ENCODE measurements at regions not wholly inside any gene's neighbourhood (a gene's known extent, or its start where the extent isn't known, plus 50 kb on each side); places are given as distances from the start of the nearest gene placed in this dataset.

DNA sequence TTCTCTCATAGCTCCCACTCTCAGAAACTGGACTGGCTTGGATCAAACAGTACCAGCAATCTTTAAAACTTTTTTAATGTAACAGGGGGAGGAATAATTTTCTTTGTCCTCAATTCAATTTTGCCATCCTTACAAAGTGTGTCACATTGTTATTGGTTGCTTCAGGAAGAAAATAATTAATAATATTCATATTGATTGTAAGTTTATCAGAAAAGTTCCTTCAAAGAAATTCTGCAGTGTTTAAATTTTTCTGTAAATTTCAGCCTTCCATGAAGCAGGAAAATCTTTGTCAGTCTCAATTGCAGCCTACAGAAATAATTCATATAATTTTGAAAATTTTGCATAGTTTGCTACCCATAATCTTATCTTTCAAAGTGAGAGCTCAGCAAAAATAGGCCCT, 1119.1 kb upstream of the ATXN7L3B start:
- TF ChIP-seq, protein P1, sequence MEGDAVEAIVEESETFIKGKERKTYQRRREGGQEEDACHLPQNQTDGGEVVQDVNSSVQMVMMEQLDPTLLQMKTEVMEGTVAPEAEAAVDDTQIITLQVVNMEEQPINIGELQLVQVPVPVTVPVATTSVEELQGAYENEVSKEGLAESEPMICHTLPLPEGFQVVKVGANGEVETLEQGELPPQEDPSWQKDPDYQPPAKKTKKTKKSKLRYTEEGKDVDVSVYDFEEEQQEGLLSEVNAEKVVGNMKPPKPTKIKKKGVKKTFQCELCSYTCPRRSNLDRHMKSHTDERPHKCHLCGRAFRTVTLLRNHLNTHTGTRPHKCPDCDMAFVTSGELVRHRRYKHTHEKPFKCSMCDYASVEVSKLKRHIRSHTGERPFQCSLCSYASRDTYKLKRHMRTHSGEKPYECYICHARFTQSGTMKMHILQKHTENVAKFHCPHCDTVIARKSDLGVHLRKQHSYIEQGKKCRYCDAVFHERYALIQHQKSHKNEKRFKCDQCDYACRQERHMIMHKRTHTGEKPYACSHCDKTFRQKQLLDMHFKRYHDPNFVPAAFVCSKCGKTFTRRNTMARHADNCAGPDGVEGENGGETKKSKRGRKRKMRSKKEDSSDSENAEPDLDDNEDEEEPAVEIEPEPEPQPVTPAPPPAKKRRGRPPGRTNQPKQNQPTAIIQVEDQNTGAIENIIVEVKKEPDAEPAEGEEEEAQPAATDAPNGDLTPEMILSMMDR (conservative IDR thresholded peaks at IDR 0.05; ENCODE audit: low read depth in 2 of 2) = no peak
- TF ChIP-seq EZH2 (IDR thresholded peaks at IDR 0.05; ENCODE audit: low read depth, unreplicated experiment) = no peak
- TF ChIP-seq POLR2AphosphoS5 (IDR thresholded peaks at IDR 0.05; ENCODE audit: low read depth) = no peak
- TF ChIP-seq REST (IDR thresholded peaks at IDR 0.05; ENCODE audit: unreplicated experiment) = no peak
- no peak for TF ChIP-seq JUNB (IDR thresholded peaks at IDR 0.05; ENCODE audit: unreplicated experiment)
- no peak for TF ChIP-seq EZH2phosphoT487 (IDR thresholded peaks at IDR 0.05; ENCODE audit: unreplicated experiment)
- no peak for TF ChIP-seq ZNF331 (CRISPR knock-in tag; IDR thresholded peaks at IDR 0.05; ENCODE audit: low read depth)
- TF ChIP-seq CREB1 (CRISPR knock-in tag; IDR thresholded peaks at IDR 0.05; ENCODE audit: low read depth) = no peak
- no peak for TF ChIP-seq ZNF462 (CRISPR knock-in tag; IDR thresholded peaks at IDR 0.05)
- TF ChIP-seq, protein P2, sequence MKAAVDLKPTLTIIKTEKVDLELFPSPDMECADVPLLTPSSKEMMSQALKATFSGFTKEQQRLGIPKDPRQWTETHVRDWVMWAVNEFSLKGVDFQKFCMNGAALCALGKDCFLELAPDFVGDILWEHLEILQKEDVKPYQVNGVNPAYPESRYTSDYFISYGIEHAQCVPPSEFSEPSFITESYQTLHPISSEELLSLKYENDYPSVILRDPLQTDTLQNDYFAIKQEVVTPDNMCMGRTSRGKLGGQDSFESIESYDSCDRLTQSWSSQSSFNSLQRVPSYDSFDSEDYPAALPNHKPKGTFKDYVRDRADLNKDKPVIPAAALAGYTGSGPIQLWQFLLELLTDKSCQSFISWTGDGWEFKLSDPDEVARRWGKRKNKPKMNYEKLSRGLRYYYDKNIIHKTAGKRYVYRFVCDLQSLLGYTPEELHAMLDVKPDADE (IDR thresholded peaks at IDR 0.05) = no peak
- no peak for TF ChIP-seq STAT1 (IDR thresholded peaks at IDR 0.05; ENCODE audit: unreplicated experiment)
- TF ChIP-seq ZNF114 (CRISPR knock-in tag; IDR thresholded peaks at IDR 0.05) = no peak

Measured in GM23338 (cell line).